Parathyroid adenoma (tissue), 2 donors: ENCODE measurements at regions not wholly inside any gene's neighbourhood (a gene's known extent, or its start where the extent isn't known, plus 50 kb on each side); places are given as distances from the start of the nearest gene placed in this dataset.

ENCODE experiments used
- H2AFZ ChIP-seq: fragments of 300-600 bp; sonication (generic); one replicate; pipeline ENCODE4 v1.7.0; 2017; ENCODE audit warnings: antibody characterized with exemption, mild to moderate bottlenecking
- H3K27ac ChIP-seq: fragments of 300-600 bp; sonication (generic); one replicate; pipeline ENCODE4 v1.7.0; 2017
- H3K27me3 ChIP-seq: fragments of 300-600 bp; sonication (generic); one replicate; pipeline ENCODE4 v1.7.0; 2017; ENCODE audit warnings: low read length; ENCODE audit not compliant: control insufficient read depth, insufficient read depth
- H3K36me3 ChIP-seq: fragments of 300-600 bp; sonication (generic); one replicate; pipeline ENCODE4 v1.7.0; 2017; ENCODE audit warnings: low read length; ENCODE audit not compliant: control insufficient read depth, insufficient read depth
- H3K4me1 ChIP-seq: fragments of 300-600 bp; sonication (generic); one replicate; pipeline ENCODE4 v1.7.0; 2017; ENCODE audit warnings: control low read depth
- H3K4me2 ChIP-seq: fragments of 300-600 bp; sonication (generic); one replicate; pipeline ENCODE4 v1.7.0; 2017; ENCODE audit warnings: low read length
- H3K4me3 ChIP-seq: fragments of 300-600 bp; sonication (generic); one replicate; pipeline ENCODE4 v1.7.0; 2017; ENCODE audit warnings: low read depth, low read length
- H3K79me2 ChIP-seq: fragments of 300-600 bp; sonication (generic); one replicate; pipeline ENCODE4 v1.7.0; 2017; ENCODE audit warnings: control low read depth
- H3K9ac ChIP-seq: fragments of 300-600 bp; sonication (generic); one replicate; pipeline ENCODE4 v1.7.0; 2017; ENCODE audit warnings: mild to moderate bottlenecking
- H3K9me3 ChIP-seq: fragments of 300-600 bp; sonication (generic); one replicate; pipeline ENCODE4 v1.7.0; 2017; ENCODE audit warnings: low read length; ENCODE audit not compliant: control insufficient read depth
- TF ChIP-seq, protein P1 (sequence below): fragments of 300-600 bp; sonication (generic); IDR thresholded peaks from one replicate; pipeline ENCODE4 v1.7.0; 2017; ENCODE audit warnings: antibody characterized with exemption, mild to moderate bottlenecking
- donor health status: primary hyperparathyroidism.

DNA sequence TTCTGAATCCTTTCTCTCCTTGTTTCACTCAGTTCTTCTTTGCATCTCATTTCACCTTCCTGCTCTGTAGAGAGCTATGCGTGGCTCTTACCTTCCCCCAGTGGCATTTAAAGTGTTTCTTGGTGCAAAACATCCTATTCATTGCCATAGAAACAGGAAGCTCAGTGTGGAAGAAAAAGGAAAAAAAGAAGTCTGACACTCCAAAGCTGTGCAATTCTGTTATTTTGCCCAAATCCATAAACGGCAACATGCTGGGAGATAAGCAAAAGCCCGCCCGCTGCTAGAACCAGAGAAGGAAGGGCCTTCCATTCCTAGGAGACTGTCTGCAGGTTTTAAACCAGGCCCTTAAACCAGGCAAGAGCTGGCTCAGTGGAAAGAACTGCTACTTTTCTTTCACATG is 247.1 kb downstream of the HIVEP2 start:
- Histone ChIP-seq H2AFZ (no peak overlapping the region), H3K9ac (no peak overlapping the region), H3K27ac (no peak overlapping the region), H3K4me1 (peaks cover 7% of the 10 kb centered on the region), H3K9me3 (no peaks in the 10 kb centered on the region), H3K36me3 (no peaks in the 10 kb centered on the region), H3K4me2 (no peak overlapping the region), H3K27me3 (no peaks in the 10 kb centered on the region), H3K79me2 (no peaks in the 10 kb centered on the region), H3K4me3 (no peak overlapping the region)
- TF ChIP-seq, protein P1, sequence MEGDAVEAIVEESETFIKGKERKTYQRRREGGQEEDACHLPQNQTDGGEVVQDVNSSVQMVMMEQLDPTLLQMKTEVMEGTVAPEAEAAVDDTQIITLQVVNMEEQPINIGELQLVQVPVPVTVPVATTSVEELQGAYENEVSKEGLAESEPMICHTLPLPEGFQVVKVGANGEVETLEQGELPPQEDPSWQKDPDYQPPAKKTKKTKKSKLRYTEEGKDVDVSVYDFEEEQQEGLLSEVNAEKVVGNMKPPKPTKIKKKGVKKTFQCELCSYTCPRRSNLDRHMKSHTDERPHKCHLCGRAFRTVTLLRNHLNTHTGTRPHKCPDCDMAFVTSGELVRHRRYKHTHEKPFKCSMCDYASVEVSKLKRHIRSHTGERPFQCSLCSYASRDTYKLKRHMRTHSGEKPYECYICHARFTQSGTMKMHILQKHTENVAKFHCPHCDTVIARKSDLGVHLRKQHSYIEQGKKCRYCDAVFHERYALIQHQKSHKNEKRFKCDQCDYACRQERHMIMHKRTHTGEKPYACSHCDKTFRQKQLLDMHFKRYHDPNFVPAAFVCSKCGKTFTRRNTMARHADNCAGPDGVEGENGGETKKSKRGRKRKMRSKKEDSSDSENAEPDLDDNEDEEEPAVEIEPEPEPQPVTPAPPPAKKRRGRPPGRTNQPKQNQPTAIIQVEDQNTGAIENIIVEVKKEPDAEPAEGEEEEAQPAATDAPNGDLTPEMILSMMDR = no peak

DNA sequence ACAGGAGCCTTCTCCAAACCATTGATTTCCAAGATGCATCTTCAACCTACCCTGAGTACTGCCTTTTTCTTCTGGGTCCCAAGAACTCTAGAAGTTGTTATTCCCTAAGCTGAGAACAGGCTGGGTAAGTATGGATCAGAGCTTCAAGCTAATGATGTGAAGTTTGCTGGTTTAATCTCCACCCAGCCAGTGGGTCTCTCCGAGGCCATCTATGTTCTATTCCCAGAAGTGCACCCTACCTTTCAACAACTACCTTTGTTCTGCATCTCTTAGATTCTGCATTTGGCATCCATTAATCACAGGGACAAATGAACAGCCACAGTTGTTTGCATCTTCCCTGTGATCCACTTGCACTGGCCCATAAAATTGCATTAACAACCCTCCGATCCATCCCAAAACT is 246.2 kb downstream of the HIVEP2 start:
- no peak overlapping the region for H3K4me3 ChIP-seq
- no peak overlapping the region for H3K27ac ChIP-seq
- no peaks in the 10 kb centered on the region for H3K36me3 ChIP-seq
- H3K79me2 ChIP-seq = no peaks in the 10 kb centered on the region
- no peaks in the 10 kb centered on the region for H3K27me3 ChIP-seq
- H3K9ac ChIP-seq = no peak overlapping the region
- peaks cover 9% of the 10 kb centered on the region for H3K4me1 ChIP-seq
- no peaks in the 10 kb centered on the region for H3K9me3 ChIP-seq
- H2AFZ ChIP-seq = no peak overlapping the region
- TF ChIP-seq, protein P1 = no peak
- no peak overlapping the region for H3K4me2 ChIP-seq

DNA sequence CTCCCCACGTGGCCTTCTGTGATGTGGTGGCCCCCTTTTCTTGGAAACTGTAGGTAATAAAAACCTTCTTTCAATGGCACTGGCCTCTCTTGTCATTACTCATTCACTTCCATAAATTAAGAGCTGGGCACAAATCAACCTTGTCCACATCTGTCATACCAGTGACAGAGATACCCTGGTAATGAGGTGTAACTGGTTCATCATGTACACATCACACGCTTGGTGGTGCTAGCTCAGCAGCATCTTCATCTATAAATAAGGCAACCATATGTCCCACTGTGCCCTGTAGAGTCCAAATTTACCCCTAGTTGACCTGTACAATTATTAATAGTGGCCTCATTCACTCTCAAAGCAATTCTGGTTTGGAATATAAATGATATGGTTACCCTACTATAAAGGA is 245.6 kb downstream of the HIVEP2 start:
- no peaks in the 10 kb centered on the region for H3K36me3 ChIP-seq
- no peak overlapping the region for H3K9ac ChIP-seq
- H2AFZ ChIP-seq = no peak overlapping the region
- no peaks in the 10 kb centered on the region for H3K27me3 ChIP-seq
- no peak overlapping the region for H3K27ac ChIP-seq
- H3K79me2 ChIP-seq = no peaks in the 10 kb centered on the region
- H3K9me3 ChIP-seq = no peaks in the 10 kb centered on the region
- TF ChIP-seq, protein P1 = no peak
- no peak overlapping the region for H3K4me3 ChIP-seq
- H3K4me2 ChIP-seq = no peak overlapping the region
- H3K4me1 ChIP-seq = peaks cover 9% of the 10 kb centered on the region

DNA sequence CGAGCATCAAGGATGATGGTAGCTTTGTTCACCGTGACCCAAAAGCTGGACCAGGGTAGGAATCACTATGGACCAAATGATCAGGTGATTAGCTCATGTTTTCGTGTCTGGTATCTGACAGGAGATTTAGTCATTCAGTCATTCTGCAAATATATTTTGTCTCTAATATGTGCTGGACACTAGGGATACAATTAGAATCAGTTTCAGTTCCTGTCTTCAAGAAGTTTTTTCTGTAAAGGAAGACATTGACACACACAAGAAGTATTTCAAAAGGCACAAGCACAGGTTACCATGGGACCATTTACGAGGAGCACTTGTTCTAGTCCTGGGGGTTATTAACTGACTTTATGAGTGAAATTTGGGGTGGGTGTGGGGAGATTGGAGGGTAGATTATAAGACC is 244.9 kb downstream of the HIVEP2 start:
- H3K36me3 ChIP-seq = no peaks in the 10 kb centered on the region
- no peak overlapping the region for H3K27ac ChIP-seq
- H3K9me3 ChIP-seq = no peaks in the 10 kb centered on the region
- H3K79me2 ChIP-seq = no peaks in the 10 kb centered on the region
- H3K9ac ChIP-seq = no peak overlapping the region
- no peak overlapping the region for H3K4me3 ChIP-seq
- no peak overlapping the region for H3K4me2 ChIP-seq
- H3K27me3 ChIP-seq = no peaks in the 10 kb centered on the region
- no peak overlapping the region for H2AFZ ChIP-seq
- peaks cover 9% of the 10 kb centered on the region for H3K4me1 ChIP-seq
- TF ChIP-seq, protein P1 = no peak

DNA sequence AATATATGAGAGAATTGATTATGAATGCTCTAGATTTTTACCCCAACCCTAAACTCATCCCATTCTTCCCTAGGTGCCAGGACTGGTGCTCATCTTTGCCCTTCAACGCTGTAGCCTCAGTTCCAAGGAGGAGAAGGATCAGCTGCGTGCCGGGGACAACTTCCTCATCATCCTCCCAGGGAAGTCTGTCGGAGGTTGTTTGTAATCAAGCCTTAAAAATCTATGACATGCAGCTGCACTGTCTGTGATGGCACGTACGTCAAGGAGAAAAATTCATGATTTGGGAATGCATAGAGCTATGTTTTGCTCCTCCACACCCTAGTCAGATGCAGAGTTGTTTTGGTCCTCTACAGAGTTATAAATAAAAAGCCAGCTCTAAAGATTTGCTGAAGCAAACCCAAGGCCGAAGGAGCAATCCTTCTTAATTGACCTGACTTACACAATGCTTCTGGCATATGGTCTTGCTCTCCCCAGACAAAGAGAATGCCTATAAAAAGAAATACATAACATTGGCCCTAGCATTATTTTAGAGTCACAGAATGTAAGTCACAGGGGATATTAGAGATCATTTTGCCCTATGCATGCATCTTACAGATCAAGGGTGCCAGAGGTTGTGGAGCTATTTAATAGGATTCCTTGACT is 244.2 kb downstream of the HIVEP2 start:
- TF ChIP-seq, protein P1 = no peak
- no peak overlapping the region for H3K27ac ChIP-seq
- H3K4me2 ChIP-seq = no peak overlapping the region
- H2AFZ ChIP-seq = no peak overlapping the region
- H3K9ac ChIP-seq = no peak overlapping the region
- peaks cover 9% of the 10 kb centered on the region for H3K4me1 ChIP-seq
- H3K27me3 ChIP-seq = no peaks in the 10 kb centered on the region
- H3K4me3 ChIP-seq = no peak overlapping the region
- no peaks in the 10 kb centered on the region for H3K79me2 ChIP-seq
- H3K9me3 ChIP-seq = no peaks in the 10 kb centered on the region
- H3K36me3 ChIP-seq = no peaks in the 10 kb centered on the region
